Smooth muscle cell (in vitro differentiated cells): ENCODE measurements at regions not wholly inside any gene's neighbourhood (a gene's known extent, or its start where the extent isn't known, plus 50 kb on each side); places are given as distances from the start of the nearest gene placed in this dataset.

Experiments used
- DNase-seq: peaks from one replicate; lab custom pipeline; 2025; ENCODE audit not compliant: unreplicated experiment; lab: John Stamatoyannopoulos, UW
- H2AFZ ChIP-seq: fragments of 200-600 bp; sonication (generic); 2 replicates; pipeline ENCODE4 v1.6.0; 2016; ENCODE audit warnings: antibody characterized with exemption, low read depth, mild to moderate bottlenecking
- H3F3A ChIP-seq: fragments of 200-600 bp; sonication (generic); 2 replicates; pipeline ENCODE4 v1.6.0; 2017; ENCODE audit warnings: antibody characterized with exemption, low read depth
- H3K27ac ChIP-seq: fragments of 200-600 bp; sonication (generic); 2 replicates; pipeline ENCODE4 v1.5.1; 2016; ENCODE audit warnings: low read depth, mild to moderate bottlenecking
- H3K27me3 ChIP-seq: fragments of 200-600 bp; sonication (generic); 2 replicates; pipeline ENCODE4 v1.6.1; 2016; ENCODE audit warnings: low read depth, mild to moderate bottlenecking
- H3K36me3 ChIP-seq: fragments of 200-600 bp; sonication (generic); 2 replicates; pipeline ENCODE4 v1.5.1; 2016; ENCODE audit warnings: low read depth
- H3K4me1 ChIP-seq: fragments of 200-600 bp; sonication (generic); 2 replicates; pipeline ENCODE4 v1.5.1; 2016; ENCODE audit warnings: low read depth
- H3K4me2 ChIP-seq: fragments of 200-600 bp; sonication (generic); 2 replicates; pipeline ENCODE4 v1.6.0; 2016; ENCODE audit warnings: mild to moderate bottlenecking
- H3K4me3 ChIP-seq: fragments of 200-600 bp; sonication (generic); 2 replicates; pipeline ENCODE4 v1.5.1; 2016; ENCODE audit warnings: mild to moderate bottlenecking
- H3K79me2 ChIP-seq: fragments of 200-600 bp; sonication (generic); 2 replicates; pipeline ENCODE4 v1.6.0; 2016; ENCODE audit warnings: low read depth, mild to moderate bottlenecking
- H3K9ac ChIP-seq: fragments of 200-600 bp; sonication (generic); 2 replicates; pipeline ENCODE4 v1.6.0; 2016; ENCODE audit warnings: low read depth
- H3K9me3 ChIP-seq: fragments of 200-600 bp; sonication (generic); replicated peaks from 2 replicates; pipeline ENCODE4 v1.5.1; 2016; ENCODE audit warnings: low read depth
- H4K20me1 ChIP-seq: fragments of 200-600 bp; sonication (generic); 2 replicates; pipeline ENCODE4 v1.6.0; 2016; ENCODE audit warnings: low read depth
- CTCF ChIP-seq: fragments of 200-600 bp; sonication (generic); IDR thresholded peaks from 2 replicates; pipeline ENCODE4 v1.5.1; 2017; ENCODE audit warnings: borderline replicate concordance, mild to moderate bottlenecking, antibody characterized with exemption; ENCODE audit not compliant: insufficient read depth, poor library complexity, severe bottlenecking
- WGBS: methylation state at CpG from one replicate; pipeline ENCODE4 v1.1.7; 2016; ENCODE audit warnings: low lambda C conversion rate; 5-methylcytosine and 5-hydroxymethylcytosine counted together

- Histone ChIP-seq H3K27ac (no peak overlapping the region), H4K20me1 (no peaks in the 10 kb centered on the region), H3K4me3 (no peak overlapping the region), H3K9me3 (no peaks in the 10 kb centered on the region), H2AFZ (no peak overlapping the region), H3K9ac (no peak overlapping the region), H3K4me2 (no peak overlapping the region), H3K36me3 (no peaks in the 10 kb centered on the region), H3K4me1 (no peaks in the 10 kb centered on the region), H3K79me2 (no peaks in the 10 kb centered on the region), H3K27me3 (no peaks in the 10 kb centered on the region), H3F3A (no peaks in the 10 kb centered on the region)
- DNase-seq: no peak
- TF ChIP-seq CTCF: no peak
- WGBS: 79% methylated on average over 2 of the region's 2 CpGs
Observed at GRCh38 chr3:54008744-54009143, 113.6 kb upstream of the CACNA2D3 start.

GRCh38 chr3:54008099-54008498, 114.3 kb upstream of the CACNA2D3 start:
- H3F3A ChIP-seq: no peaks in the 10 kb centered on the region
- H3K36me3 ChIP-seq: no peaks in the 10 kb centered on the region
- H2AFZ ChIP-seq: no peak overlapping the region
- H3K4me1 ChIP-seq: no peaks in the 10 kb centered on the region
- DNase-seq: no peak
- no peak overlapping the region for H3K27ac ChIP-seq
- no peak overlapping the region for H3K4me3 ChIP-seq
- H3K9me3 ChIP-seq: no peaks in the 10 kb centered on the region
- TF ChIP-seq CTCF: no peak
- H3K9ac ChIP-seq: no peak overlapping the region
- no peaks in the 10 kb centered on the region for H4K20me1 ChIP-seq
- no peaks in the 10 kb centered on the region for H3K79me2 ChIP-seq
- 48% methylated on average over 6 of the region's 6 CpGs for WGBS
- H3K4me2 ChIP-seq: no peak overlapping the region
- H3K27me3 ChIP-seq: no peaks in the 10 kb centered on the region

GRCh38 chr3:54004335-54004734, 112.7 kb upstream of the SELENOK start:
- H3K79me2 ChIP-seq: no peaks in the 10 kb centered on the region
- no peak overlapping the region for H3K27ac ChIP-seq
- H3K4me3 ChIP-seq: no peak overlapping the region
- no peaks in the 10 kb centered on the region for H3K9me3 ChIP-seq
- no peaks in the 10 kb centered on the region for H3K36me3 ChIP-seq
- H3K9ac ChIP-seq: no peak overlapping the region
- no peaks in the 10 kb centered on the region for H3K4me1 ChIP-seq
- no peaks in the 10 kb centered on the region for H3F3A ChIP-seq
- H3K4me2 ChIP-seq: no peak overlapping the region
- no peak for TF ChIP-seq CTCF
- 75% methylated on average over 5 of the region's 5 CpGs for WGBS
- no peaks in the 10 kb centered on the region for H3K27me3 ChIP-seq
- DNase-seq: no peak
- H4K20me1 ChIP-seq: no peaks in the 10 kb centered on the region
- no peak overlapping the region for H2AFZ ChIP-seq

- Histone ChIP-seq H4K20me1 (no peaks in the 10 kb centered on the region), H3K4me1 (no peaks in the 10 kb centered on the region), H3K9me3 (no peaks in the 10 kb centered on the region), H3F3A (no peaks in the 10 kb centered on the region), H3K4me2 (no peak overlapping the region), H2AFZ (no peak overlapping the region), H3K36me3 (no peaks in the 10 kb centered on the region), H3K27me3 (peaks cover under 1% of the 10 kb centered on the region), H3K27ac (no peak overlapping the region), H3K4me3 (no peak overlapping the region), H3K79me2 (no peaks in the 10 kb centered on the region), H3K9ac (no peak overlapping the region)
- TF ChIP-seq CTCF: no peak
- 75% methylated on average over 9 of the region's 9 CpGs for WGBS
- no peak for DNase-seq
Observed at GRCh38 chr3:54003136-54003535, 111.5 kb upstream of the SELENOK start.
